Gastroesophageal sphincter (tissue), 3 donors: ENCODE measurements at regions not wholly inside any gene's neighbourhood (a gene's known extent, or its start where the extent isn't known, plus 50 kb on each side); places are given as distances from the start of the nearest gene placed in this dataset.

Source experiments
- CTCF ChIP-seq, 4 experiments: fragments of 200-600 bp in 2 of 4; fragments of 450-650 bp in 2 of 4; sonication (generic) in 1 of 4; IDR thresholded peaks; one replicate each; pipeline ENCODE4 v1.5.1; 2017 to 2019; ENCODE audit warnings: antibody characterized with exemption in 4 of 4, mild to moderate bottlenecking in 2 of 4, moderate library complexity in 2 of 4
- EP300 ChIP-seq: sonication (generic); formaldehyde crosslinking; IDR thresholded peaks from one replicate; pipeline ENCODE4 v1.6.1; 2017; ENCODE audit warnings: antibody characterized with exemption, mild to moderate bottlenecking

- no peak for TF ChIP-seq CTCF (IDR thresholded peaks at IDR 0.05)
- no peak for TF ChIP-seq EP300
Observed at GRCh38 chr12:81835783-81836182, 76.6 kb upstream of the PPFIA2 start.
